KOPT-K1 (cell line): ENCODE measurements at regions not wholly inside any gene's neighbourhood (a gene's known extent, or its start where the extent isn't known, plus 50 kb on each side); places are given as distances from the start of the nearest gene placed in this dataset.
"Not testable (repeated sequence)": the region's sequence is repeated elsewhere in the genome, so short reads cannot be mapped to it uniquely, and the experiment has no call there.

Source experiments
- H3K27ac ChIP-seq: fragments of 200-600 bp; sonication (generic); 2 replicates; pipeline ENCODE4 v1.5.1; 2016; ENCODE audit warnings: antibody characterized with exemption, mild to moderate bottlenecking, low read depth, low read length; ENCODE audit not compliant: poor library complexity, severe bottlenecking
- H3K36me3 ChIP-seq: fragments of 200-600 bp; sonication (generic); 2 replicates; pipeline ENCODE4 v1.5.1; 2017; ENCODE audit warnings: antibody characterized with exemption, mild to moderate bottlenecking, low read length, moderate library complexity; ENCODE audit not compliant: insufficient read depth
- H3K9me3 ChIP-seq: fragments of 200-600 bp; sonication (generic); 2 replicates; pipeline ENCODE4 v1.5.1; 2017; ENCODE audit warnings: antibody characterized with exemption, low read length, mild to moderate bottlenecking; ENCODE audit not compliant: insufficient read depth, poor library complexity, severe bottlenecking

GRCh38 chr7:68082066-68082960 lies 1085.7 kb downstream of the TYW1 start:
- not testable (repeated sequence) for H3K36me3 ChIP-seq, H3K27ac ChIP-seq
- H3K9me3 ChIP-seq = peaks cover 27% of the 10 kb centered on the region

- not testable (repeated sequence) for H3K36me3 ChIP-seq, H3K27ac ChIP-seq
- peaks cover 27% of the 10 kb centered on the region for H3K9me3 ChIP-seq
These were observed 1086.5 kb downstream of the TYW1 start for GRCh38 chr7:68082961-68083657.

- H3K27ac ChIP-seq = no peak overlapping the region
- H3K36me3 ChIP-seq = no peaks in the 10 kb centered on the region
- H3K9me3 ChIP-seq = peaks cover 17% of the 10 kb centered on the region
These were observed 1090.8 kb downstream of the TYW1 start for GRCh38 chr7:68087401-68087800.

GRCh38 chr7:68088879-68089278 lies 1092.2 kb downstream of the TYW1 start:
- H3K27ac ChIP-seq = no peak overlapping the region
- peaks cover 9% of the 10 kb centered on the region for H3K9me3 ChIP-seq
- no peaks in the 10 kb centered on the region for H3K36me3 ChIP-seq

- not testable (repeated sequence) for H3K36me3 ChIP-seq, H3K9me3 ChIP-seq, H3K27ac ChIP-seq
These were observed 1093.6 kb downstream of the TYW1 start for GRCh38 chr7:68090256-68090655.

GRCh38 chr7:68103319-68103718 lies 1106.7 kb downstream of the TYW1 start:
- no peak overlapping the region for H3K27ac ChIP-seq
- no peaks in the 10 kb centered on the region for H3K36me3 ChIP-seq
- peaks cover 4% of the 10 kb centered on the region for H3K9me3 ChIP-seq

- peaks cover 4% of the 10 kb centered on the region for H3K9me3 ChIP-seq
- H3K27ac ChIP-seq = no peak overlapping the region
- H3K36me3 ChIP-seq = no peaks in the 10 kb centered on the region
These were observed 1110.6 kb downstream of the TYW1 start for GRCh38 chr7:68107261-68107660.

- Histone ChIP-seq H3K9me3 (peaks cover 4% of the 10 kb centered on the region), H3K27ac (no peak overlapping the region), H3K36me3 (no peaks in the 10 kb centered on the region)
These were observed 1111.3 kb downstream of the TYW1 start for GRCh38 chr7:68107968-68108367.

GRCh38 chr7:68109299-68109698 lies 1112.7 kb downstream of the TYW1 start:
- Histone ChIP-seq H3K36me3 (no peaks in the 10 kb centered on the region), H3K27ac (no peak overlapping the region), H3K9me3 (peaks cover 4% of the 10 kb centered on the region)

- no peaks in the 10 kb centered on the region for H3K36me3 ChIP-seq
- H3K9me3 ChIP-seq = peaks cover 18% of the 10 kb centered on the region
- no peak overlapping the region for H3K27ac ChIP-seq
These were observed 1122.8 kb downstream of the TYW1 start for GRCh38 chr7:68119411-68119810.

GRCh38 chr7:68121056-68121455 lies 1124.4 kb downstream of the TYW1 start:
- H3K27ac ChIP-seq = no peak overlapping the region
- no peaks in the 10 kb centered on the region for H3K36me3 ChIP-seq
- peaks cover 18% of the 10 kb centered on the region for H3K9me3 ChIP-seq

GRCh38 chr7:68121655-68122054 lies 1125.0 kb downstream of the TYW1 start:
- Histone ChIP-seq H3K27ac (no peak overlapping the region), H3K36me3 (no peaks in the 10 kb centered on the region), H3K9me3 (peaks cover 18% of the 10 kb centered on the region)

GRCh38 chr7:68122801-68123200 lies 1126.2 kb downstream of the TYW1 start:
- Histone ChIP-seq H3K27ac (no peak overlapping the region), H3K9me3 (peaks cover 18% of the 10 kb centered on the region), H3K36me3 (no peaks in the 10 kb centered on the region)

- no peaks in the 10 kb centered on the region for H3K9me3 ChIP-seq
- no peaks in the 10 kb centered on the region for H3K36me3 ChIP-seq
- H3K27ac ChIP-seq = no peak overlapping the region
These were observed 1128.5 kb downstream of the TYW1 start for GRCh38 chr7:68125168-68125567.

GRCh38 chr7:68133045-68133444 lies 1136.4 kb downstream of the TYW1 start:
- Histone ChIP-seq H3K36me3 (no peaks in the 10 kb centered on the region), H3K9me3 (no peaks in the 10 kb centered on the region), H3K27ac (no peak overlapping the region)

GRCh38 chr7:68143345-68143744 lies 1146.7 kb downstream of the TYW1 start:
- H3K36me3 ChIP-seq = no peaks in the 10 kb centered on the region
- no peak overlapping the region for H3K27ac ChIP-seq
- peaks cover 14% of the 10 kb centered on the region for H3K9me3 ChIP-seq
